ENCODE measurements at regions not wholly inside any gene's neighbourhood (a gene's known extent, or its start where the extent isn't known, plus 50 kb on each side); places are given as distances from the start of the nearest gene placed in this dataset.

DNA sequence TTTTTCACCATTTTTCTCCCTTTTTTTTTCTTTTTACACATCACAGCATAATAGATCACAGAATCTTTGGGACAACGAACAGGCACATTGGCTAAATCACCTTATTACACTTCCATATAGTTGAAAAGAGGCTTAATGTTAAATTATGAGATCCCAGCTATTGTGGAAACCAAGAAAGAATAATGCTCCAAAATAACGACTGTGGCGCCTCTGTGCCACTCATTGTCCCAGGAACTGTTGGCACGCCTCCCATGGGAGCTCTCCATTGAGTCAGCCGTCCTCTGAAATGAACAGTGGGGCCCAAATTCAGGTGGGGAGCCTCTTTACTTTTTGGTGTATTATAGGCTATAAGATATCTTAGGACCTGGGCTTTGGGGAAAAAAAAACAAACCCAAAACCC is 82.2 kb upstream of the NFIB start:
- no peak overlapping the region for H2BK20ac ChIP-seq (ENCODE audit: low read length)
- H4K5ac ChIP-seq (ENCODE audit: insufficient read length, low read depth, low read length) = no peak overlapping the region
- WGBS, 2 experiments (ENCODE audit: extremely low coverage in 1 of 2, insufficient coverage in 1 of 2, insufficient read length in 1 of 2, insufficient replicate concordance in 2 of 2, low coverage in 1 of 2, low lambda C conversion rate in 2 of 2, missing lambda C conversion rate in 1 of 2) = 89% methylated on average over 5 of the region's 5 CpGs; no CpG with 5 or more reads in 1 of the 2 experiments

More for the DNA sequence above, 82.2 kb upstream of the NFIB start:
- Histone ChIP-seq H2BK5ac (ENCODE audit: low read depth, low read length) (no peak overlapping the region), H3K23me2 (ENCODE audit: low read depth, low read length) (no peaks in the 10 kb centered on the region), H3K4ac (replicated peaks; ENCODE audit: insufficient read length, low read depth, low read length) (no peak overlapping the region), H4K20me1 (replicated peaks in 1 of 2; ENCODE audit: control insufficient read depth in 1 of 2, insufficient read depth in 2 of 2, low read length in 2 of 2) (no peaks in the 10 kb centered on the region), H4K91ac (replicated peaks; ENCODE audit: insufficient read length, low read length) (no peak overlapping the region), H3K36me3 (ENCODE audit: control insufficient read depth in 2 of 4, insufficient read depth in 4 of 4, low read length in 3 of 4) (no peaks in the 10 kb centered on the region), H2BK12ac (ENCODE audit: low read depth, low read length) (no peak overlapping the region), H3K27me3 (replicated peaks in 1 of 4; ENCODE audit: control insufficient read depth in 3 of 4, extremely low read depth in 1 of 4, insufficient read depth in 3 of 4, low read length in 3 of 4) (no peaks in the 10 kb centered on the region), H2BK15ac (ENCODE audit: low read length) (no peak overlapping the region), H3K14ac (ENCODE audit: insufficient read length) (no peak overlapping the region), H3K56ac (replicated peaks; ENCODE audit: insufficient read length, low read depth, low read length) (no peak overlapping the region), H3K18ac (ENCODE audit: extremely low read depth, low read length) (no peak overlapping the region), H3K9ac (replicated peaks in 1 of 4; ENCODE audit: extremely low read depth in 1 of 4, low read depth in 3 of 4, low read length in 3 of 4) (no peak overlapping the region), H2AFZ (ENCODE audit: low read length) (no peak overlapping the region), H3K79me2 (ENCODE audit: control insufficient read depth in 1 of 2, insufficient read depth in 2 of 2, low read length in 2 of 2) (no peaks in the 10 kb centered on the region), H3K4me2 (ENCODE audit: insufficient read depth in 1 of 2, low read depth in 2 of 2, low read length in 2 of 2) (no peak overlapping the region), H3K4me3 (ENCODE audit: extremely low read depth in 1 of 4, insufficient read depth in 2 of 4, low read depth in 3 of 4, low read length in 4 of 4) (no peak overlapping the region), H3K23ac (ENCODE audit: insufficient read length) (no peak overlapping the region), H4K8ac (ENCODE audit: extremely low read depth, insufficient read depth, low read length) (no peak overlapping the region), H3K79me1 (ENCODE audit: low read depth, low read length) (no peaks in the 10 kb centered on the region), H3K4me1 (replicated peaks in 1 of 4; ENCODE audit: control insufficient read depth in 3 of 4, insufficient read depth in 4 of 4, low read length in 3 of 4) (peaks cover 0 to 4% (median 0%) of the 10 kb centered on the region in 4 experiments; a peak in 1 of 7 replicates), H3K9me3 (ENCODE audit: insufficient read depth in 2 of 2, low read depth in 1 of 2, low read length in 1 of 2) (0 out of 4 replicates have a peak, but pooled peaks cover 0 to 3% of the 10 kb centered on the region in 2 experiments), H2BK120ac (replicated peaks; ENCODE audit: low read depth, low read length) (no peak overlapping the region), H3K27ac (ENCODE audit: low read depth, low read length) (no peak overlapping the region), H2AK5ac (ENCODE audit: low read depth, low read length) (no peak overlapping the region)
- ChIA-PET POLR2A (ENCODE audit: partially characterized antibody) (interaction anchor here (1.1 kb wide), 1 partner anchor 15 kb away, joined by 3 read pairs; no protein-coding TSS in a partner anchor), CTCF (ENCODE audit: partially characterized antibody) (interaction anchor here (0.6 to 1.7 kb wide), 5 partner anchors 10 to 682 kb away, joined by 3 to 6 read pairs (median 3); no protein-coding TSS in a partner anchor)
- no peak for FAIRE-seq
- no peak for TF ChIP-seq MAFK (IDR thresholded peaks at IDR 0.05; ENCODE audit: low read depth, low read length)
- TF ChIP-seq, protein P1, sequence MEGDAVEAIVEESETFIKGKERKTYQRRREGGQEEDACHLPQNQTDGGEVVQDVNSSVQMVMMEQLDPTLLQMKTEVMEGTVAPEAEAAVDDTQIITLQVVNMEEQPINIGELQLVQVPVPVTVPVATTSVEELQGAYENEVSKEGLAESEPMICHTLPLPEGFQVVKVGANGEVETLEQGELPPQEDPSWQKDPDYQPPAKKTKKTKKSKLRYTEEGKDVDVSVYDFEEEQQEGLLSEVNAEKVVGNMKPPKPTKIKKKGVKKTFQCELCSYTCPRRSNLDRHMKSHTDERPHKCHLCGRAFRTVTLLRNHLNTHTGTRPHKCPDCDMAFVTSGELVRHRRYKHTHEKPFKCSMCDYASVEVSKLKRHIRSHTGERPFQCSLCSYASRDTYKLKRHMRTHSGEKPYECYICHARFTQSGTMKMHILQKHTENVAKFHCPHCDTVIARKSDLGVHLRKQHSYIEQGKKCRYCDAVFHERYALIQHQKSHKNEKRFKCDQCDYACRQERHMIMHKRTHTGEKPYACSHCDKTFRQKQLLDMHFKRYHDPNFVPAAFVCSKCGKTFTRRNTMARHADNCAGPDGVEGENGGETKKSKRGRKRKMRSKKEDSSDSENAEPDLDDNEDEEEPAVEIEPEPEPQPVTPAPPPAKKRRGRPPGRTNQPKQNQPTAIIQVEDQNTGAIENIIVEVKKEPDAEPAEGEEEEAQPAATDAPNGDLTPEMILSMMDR (IDR thresholded peaks at IDR 0.05; ENCODE audit: control extremely low read depth in 1 of 3, insufficient read depth in 1 of 3, low read depth in 1 of 3, low read length in 3 of 3) = no peak
- TF ChIP-seq EZH2 (IDR thresholded peaks at IDR 0.05; ENCODE audit: low read depth, low read length, severe bottlenecking) = no peak
- TF ChIP-seq POLR2A (IDR thresholded peaks at IDR 0.05; ENCODE audit: control extremely low read depth in 1 of 2, low read depth in 2 of 2, low read length in 2 of 2) = no peak
- TF ChIP-seq CHD2 (IDR thresholded peaks at IDR 0.05; ENCODE audit: low read length) = no peak
- no peak for TF ChIP-seq SIX5 (IDR thresholded peaks at IDR 0.05; ENCODE audit: low read depth, low read length)
- TF ChIP-seq CBX8 (IDR thresholded peaks at IDR 0.05; ENCODE audit: borderline replicate concordance, low read depth, low read length) = no peak
- no peak for TF ChIP-seq EP300 (IDR thresholded peaks at IDR 0.05; ENCODE audit: borderline replicate concordance in 1 of 2, low read depth in 2 of 2, low read length in 2 of 2)
- TF ChIP-seq SUZ12 (IDR thresholded peaks at IDR 0.05; ENCODE audit: low read length) = no peak
- no peak for DNase-seq (ENCODE audit: low read depth in 1 of 2, low spot score in 2 of 2)
